ENCODE measurements at regions not wholly inside any gene's neighbourhood (a gene's known extent, or its start where the extent isn't known, plus 50 kb on each side); places are given as distances from the start of the nearest gene placed in this dataset.

GRCh38 chr13:62122434-62122833 lies 706.8 kb upstream of the PCDH20 start:
- TF ChIP-seq CTCF (IDR thresholded peaks at IDR 0.05; ENCODE audit: insufficient read depth, low read length, poor library complexity, severe bottlenecking), result no peak
- no peak for TF ChIP-seq EZH2phosphoT487 (conservative IDR thresholded peaks at IDR 0.05; ENCODE audit: low read length)

All from SU-DHL-6 (cell line).